Cerebellar nuclear complex (tissue), 1 donor: ENCODE measurements at regions not wholly inside any gene's neighbourhood (a gene's known extent, or its start where the extent isn't known, plus 50 kb on each side); places are given as distances from the start of the nearest gene placed in this dataset.

Experiments
- DNase-seq, 2 experiments: peaks; one replicate each; lab custom pipeline; 2025; lab: John Stamatoyannopoulos, UW

GRCh38 chr13:104436555-104436954 lies 1370.3 kb upstream of the SLC10A2 start:
- no peak for DNase-seq

- no peak for DNase-seq
Measured at GRCh38 chr13:104431895-104432294, 1365.7 kb upstream of the SLC10A2 start.

- DNase-seq, result no peak
Measured at GRCh38 chr13:104426435-104426834, 1360.2 kb upstream of the SLC10A2 start.

- DNase-seq, result no peak
Measured at GRCh38 chr13:104422668-104423067, 1356.5 kb upstream of the SLC10A2 start.

- no peak for DNase-seq
Measured at GRCh38 chr13:104416973-104417372, 1350.8 kb upstream of the SLC10A2 start.

GRCh38 chr13:104414771-104415170 lies 1348.6 kb upstream of the SLC10A2 start:
- DNase-seq, result no peak

GRCh38 chr13:104414181-104414580 lies 1348.0 kb upstream of the SLC10A2 start:
- DNase-seq, result no peak

- DNase-seq, result no peak
Measured at GRCh38 chr13:104411141-104411765, 1345.0 kb upstream of the SLC10A2 start.

GRCh38 chr13:104408733-104409132 lies 1342.5 kb upstream of the SLC10A2 start:
- DNase-seq, result no peak

- no peak for DNase-seq
Measured at GRCh38 chr13:104404325-104404724, 1338.1 kb upstream of the SLC10A2 start.

GRCh38 chr13:104389691-104390090 lies 1323.5 kb upstream of the SLC10A2 start:
- DNase-seq, result no peak

GRCh38 chr13:104387510-104387909 lies 1321.3 kb upstream of the SLC10A2 start:
- DNase-seq, result no peak

- no peak for DNase-seq
Measured at GRCh38 chr13:104385404-104385803, 1319.2 kb upstream of the SLC10A2 start.

GRCh38 chr13:104382951-104383350 lies 1316.7 kb upstream of the SLC10A2 start:
- DNase-seq, result no peak

- DNase-seq, result no peak
Measured at GRCh38 chr13:104376588-104376987, 1310.4 kb upstream of the SLC10A2 start.

- no peak for DNase-seq
Measured at GRCh38 chr13:104375614-104376013, 1309.4 kb upstream of the SLC10A2 start.

GRCh38 chr13:104372095-104372655 lies 1306.0 kb upstream of the SLC10A2 start:
- no peak for DNase-seq

- no peak for DNase-seq
Measured at GRCh38 chr13:104365430-104365829, 1299.2 kb upstream of the SLC10A2 start.

GRCh38 chr13:104357672-104358354 lies 1291.6 kb upstream of the SLC10A2 start:
- no peak for DNase-seq

GRCh38 chr13:104357174-104357573 lies 1291.0 kb upstream of the SLC10A2 start:
- no peak for DNase-seq

GRCh38 chr13:104355041-104355670 lies 1288.9 kb upstream of the SLC10A2 start:
- no peak for DNase-seq

- no peak for DNase-seq
Measured at GRCh38 chr13:104327211-104327610, 1261.0 kb upstream of the SLC10A2 start.

- DNase-seq, result no peak
Measured at GRCh38 chr13:104326523-104326922, 1260.3 kb upstream of the SLC10A2 start.
